AML-193 (cell line): ENCODE measurements at regions not wholly inside any gene's neighbourhood (a gene's known extent, or its start where the extent isn't known, plus 50 kb on each side); places are given as distances from the start of the nearest gene placed in this dataset.

Experiments
- DNase-seq, 2 experiments: peaks; one replicate each; lab custom pipeline; 2025; lab: John Stamatoyannopoulos, UW

- DNase-seq = no peak
Observed at GRCh38 chr3:111476701-111477100, 65.3 kb upstream of the CD96 start.

GRCh38 chr3:111480091-111480490, 61.9 kb upstream of the CD96 start:
- DNase-seq = no peak

GRCh38 chr3:111481551-111481950, 60.4 kb upstream of the CD96 start:
- DNase-seq = no peak

GRCh38 chr3:111482574-111482973, 59.4 kb upstream of the CD96 start:
- no peak for DNase-seq

GRCh38 chr3:111485086-111485485, 56.9 kb upstream of the CD96 start:
- DNase-seq = no peak
